ENCODE measurements at regions not wholly inside any gene's neighbourhood (a gene's known extent, or its start where the extent isn't known, plus 50 kb on each side); places are given as distances from the start of the nearest gene placed in this dataset.

- no peak overlapping the region for H3K4me2 ChIP-seq (ENCODE audit: low read length)
- TF ChIP-seq EZH2 (IDR thresholded peaks at IDR 0.05; ENCODE audit: borderline replicate concordance, low read length): no peak
- no peak for TF ChIP-seq CTCF (IDR thresholded peaks at IDR 0.05; ENCODE audit: low read length)
- no peaks in the 10 kb centered on the region for H3K79me2 ChIP-seq (ENCODE audit: insufficient read depth, low read length)
- no peaks in the 10 kb centered on the region for H3K9me3 ChIP-seq (ENCODE audit: low read length)
- no peaks in the 10 kb centered on the region for H3K27me3 ChIP-seq (ENCODE audit: insufficient read depth, low read length)
- no peaks in the 10 kb centered on the region for H3K9me2 ChIP-seq (ENCODE audit: low read depth, low read length)
- no peaks in the 10 kb centered on the region for H3F3A ChIP-seq (ENCODE audit: insufficient read depth, low read length)
- H3K36me3 ChIP-seq (ENCODE audit: insufficient read depth, low read length): no peaks in the 10 kb centered on the region
- H3K4me1 ChIP-seq (ENCODE audit: insufficient read depth, low read length, severe bottlenecking): no peaks in the 10 kb centered on the region
- no peak overlapping the region for H3K9ac ChIP-seq (ENCODE audit: low read length)
- H3K27ac ChIP-seq (ENCODE audit: low read depth, low read length, poor library complexity, severe bottlenecking): no peak overlapping the region
- H3K4me3 ChIP-seq (ENCODE audit: low read depth, low read length, poor library complexity, severe bottlenecking): no peak overlapping the region
- no peaks in the 10 kb centered on the region for H4K20me1 ChIP-seq (ENCODE audit: insufficient read depth, low read length)
- no peak overlapping the region for H2AFZ ChIP-seq (ENCODE audit: low read length)
Measured at GRCh38 chr1:118486199-118486598, 301.2 kb upstream of the SPAG17 start.

- no peak for TF ChIP-seq EZH2 (IDR thresholded peaks at IDR 0.05; ENCODE audit: borderline replicate concordance, low read length)
- no peak overlapping the region for H3K9ac ChIP-seq (ENCODE audit: low read length)
- H3K27ac ChIP-seq (ENCODE audit: low read depth, low read length, poor library complexity, severe bottlenecking): no peak overlapping the region
- no peaks in the 10 kb centered on the region for H3K36me3 ChIP-seq (ENCODE audit: insufficient read depth, low read length)
- H3F3A ChIP-seq (ENCODE audit: insufficient read depth, low read length): no peaks in the 10 kb centered on the region
- no peaks in the 10 kb centered on the region for H3K9me3 ChIP-seq (ENCODE audit: low read length)
- no peak overlapping the region for H3K4me2 ChIP-seq (ENCODE audit: low read length)
- H3K4me3 ChIP-seq (ENCODE audit: low read depth, low read length, poor library complexity, severe bottlenecking): no peak overlapping the region
- H3K79me2 ChIP-seq (ENCODE audit: insufficient read depth, low read length): no peaks in the 10 kb centered on the region
- no peaks in the 10 kb centered on the region for H3K4me1 ChIP-seq (ENCODE audit: insufficient read depth, low read length, severe bottlenecking)
- no peaks in the 10 kb centered on the region for H3K27me3 ChIP-seq (ENCODE audit: insufficient read depth, low read length)
- H3K9me2 ChIP-seq (ENCODE audit: low read depth, low read length): no peaks in the 10 kb centered on the region
- H2AFZ ChIP-seq (ENCODE audit: low read length): no peak overlapping the region
- H4K20me1 ChIP-seq (ENCODE audit: insufficient read depth, low read length): no peaks in the 10 kb centered on the region
Measured at GRCh38 chr1:118485757-118486156, 300.7 kb upstream of the SPAG17 start.

GRCh38 chr1:118484893-118485292 lies 299.9 kb upstream of the SPAG17 start:
- no peaks in the 10 kb centered on the region for H3K79me2 ChIP-seq (ENCODE audit: insufficient read depth, low read length)
- H3K4me1 ChIP-seq (ENCODE audit: insufficient read depth, low read length, severe bottlenecking): no peaks in the 10 kb centered on the region
- no peaks in the 10 kb centered on the region for H3F3A ChIP-seq (ENCODE audit: insufficient read depth, low read length)

More at GRCh38 chr1:118484893-118485292, 299.9 kb upstream of the SPAG17 start:
- Histone ChIP-seq H2AFZ (ENCODE audit: low read length) (no peak overlapping the region), H3K9me2 (ENCODE audit: low read depth, low read length) (no peaks in the 10 kb centered on the region), H3K9me3 (ENCODE audit: low read length) (no peaks in the 10 kb centered on the region), H4K20me1 (ENCODE audit: insufficient read depth, low read length) (no peaks in the 10 kb centered on the region), H3K4me2 (ENCODE audit: low read length) (no peak overlapping the region), H3K27ac (ENCODE audit: low read depth, low read length, poor library complexity, severe bottlenecking) (no peak overlapping the region), H3K36me3 (ENCODE audit: insufficient read depth, low read length) (no peaks in the 10 kb centered on the region), H3K9ac (ENCODE audit: low read length) (no peak overlapping the region), H3K4me3 (ENCODE audit: low read depth, low read length, poor library complexity, severe bottlenecking) (no peak overlapping the region), H3K27me3 (ENCODE audit: insufficient read depth, low read length) (no peaks in the 10 kb centered on the region)
- TF ChIP-seq EZH2 (IDR thresholded peaks at IDR 0.05; ENCODE audit: borderline replicate concordance, low read length): no peak
- no peak for TF ChIP-seq CTCF (IDR thresholded peaks at IDR 0.05; ENCODE audit: low read length)
